DMS153 treated with DMSO at 0.1 percent for 48 hours (cell line): ENCODE measurements at regions not wholly inside any gene's neighbourhood (a gene's known extent, or its start where the extent isn't known, plus 50 kb on each side); places are given as distances from the start of the nearest gene placed in this dataset.
"Not testable (repeated sequence)": the region's sequence is repeated elsewhere in the genome, so short reads cannot be mapped to it uniquely, and the experiment has no call there.

Experiments
- DNase-seq: peaks from one replicate; lab custom pipeline; 2025; ENCODE audit not compliant: unreplicated experiment; lab: John Stamatoyannopoulos, UW

DNA sequence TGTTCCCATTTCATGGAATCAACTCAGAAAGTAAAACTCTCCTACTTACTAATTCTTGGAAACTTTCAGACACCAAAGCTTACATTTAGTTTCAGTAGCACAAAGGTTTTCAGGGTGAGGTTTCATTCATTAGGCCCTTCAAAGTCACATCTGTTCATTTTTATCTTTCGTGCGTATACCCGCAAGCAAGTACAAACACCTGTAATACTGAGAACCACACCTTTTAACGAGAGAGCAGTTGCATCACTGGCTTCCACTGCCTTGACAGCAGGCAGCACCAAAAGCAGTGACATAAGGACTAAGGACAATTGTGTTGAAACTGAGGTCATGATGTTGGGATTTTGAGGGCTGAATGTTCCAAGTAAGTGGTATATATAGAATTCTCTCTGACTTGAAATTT is 60.5 kb downstream of the GOLGA6L22 start:
- not testable (repeated sequence) for DNase-seq

DNA sequence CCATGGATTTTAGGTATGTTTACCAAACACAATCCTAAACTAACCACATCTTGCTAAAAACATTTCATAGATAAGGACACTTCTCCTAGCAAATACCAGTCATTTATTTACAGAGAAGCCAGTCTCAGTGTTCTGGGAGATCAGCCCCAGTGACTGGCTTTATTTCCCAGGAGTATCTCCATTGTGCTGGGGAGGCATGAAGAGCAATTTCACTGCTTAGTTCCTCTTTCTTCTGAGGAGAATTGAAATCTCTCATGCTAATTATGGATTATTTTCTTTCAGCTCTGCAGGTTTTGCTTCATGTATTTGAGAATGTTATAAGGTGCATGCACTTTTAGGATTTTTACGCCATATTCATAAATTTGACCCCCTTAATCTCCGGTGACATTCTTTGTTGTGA is 67.8 kb downstream of the GOLGA6L22 start:
- DNase-seq = not testable (repeated sequence)

DNA sequence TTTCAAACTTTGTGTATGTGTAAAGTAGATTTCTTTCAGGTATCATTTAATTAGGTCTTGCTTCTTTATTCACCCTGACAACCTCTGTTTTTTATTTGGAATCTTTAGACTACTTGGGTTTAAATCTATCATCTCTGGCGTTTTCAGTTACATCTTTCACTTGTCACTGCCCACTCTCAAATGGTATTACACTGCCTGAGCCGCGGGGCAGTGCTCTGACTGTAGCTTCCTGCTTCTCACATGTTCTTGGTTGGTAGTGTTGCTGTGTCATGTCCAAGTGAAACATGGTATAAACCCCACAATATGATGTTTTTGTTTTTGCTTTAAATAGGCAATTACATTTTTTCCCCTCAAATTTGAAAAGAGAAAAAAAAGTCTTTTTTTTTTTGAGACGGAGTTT is 68.3 kb downstream of the GOLGA6L22 start:
- not testable (repeated sequence) for DNase-seq

DNA sequence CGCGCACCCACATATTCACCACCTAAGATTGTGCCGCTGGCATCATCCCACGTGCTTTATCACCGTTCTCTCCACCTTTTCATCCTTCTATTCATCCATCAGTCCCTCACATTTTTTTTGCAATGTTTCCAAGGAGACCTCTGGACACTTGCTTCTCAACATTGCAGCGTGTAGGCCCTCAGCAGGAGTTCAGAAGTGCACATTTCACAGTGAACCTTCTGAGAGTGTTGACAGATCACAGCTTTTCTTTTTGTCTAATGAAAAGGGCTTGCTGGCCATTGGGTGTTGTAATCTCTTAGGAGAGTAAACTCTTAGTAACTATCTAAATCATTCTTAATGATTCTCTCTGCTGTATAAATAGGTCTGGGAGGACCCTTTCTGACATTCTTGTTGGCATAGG is 70.5 kb downstream of the GOLGA6L22 start:
- DNase-seq = not testable (repeated sequence)

GRCh38 chr15:22559701-22560100 is 101.0 kb downstream of the GOLGA6L22 start:
- not testable (repeated sequence) for DNase-seq

GRCh38 chr15:22561716-22562115 is 103.0 kb downstream of the GOLGA6L22 start:
- DNase-seq = not testable (repeated sequence)

DNA sequence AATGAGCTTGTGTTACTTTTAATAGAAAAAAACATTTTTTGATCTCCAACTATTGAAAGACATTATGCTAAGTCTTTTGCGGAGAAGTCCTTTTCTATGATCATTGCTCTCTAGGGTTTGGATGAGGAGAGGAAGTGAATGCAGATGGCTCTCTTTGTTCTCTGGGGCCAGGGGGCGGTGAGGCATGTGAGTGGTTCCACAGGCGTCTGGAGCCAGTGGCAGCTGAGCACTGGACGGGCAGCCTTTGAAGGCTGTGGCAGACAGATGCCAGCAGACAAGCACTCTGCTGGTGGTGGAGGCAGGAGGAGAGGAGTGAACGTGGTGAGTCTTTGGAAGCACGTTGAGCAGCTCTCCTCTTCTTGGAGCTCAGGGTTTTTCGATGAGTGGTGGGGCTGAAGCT is 107.8 kb downstream of the GOLGA6L22 start:
- not testable (repeated sequence) for DNase-seq

- not testable (repeated sequence) for DNase-seq
Observed at GRCh38 chr15:22569486-22569885, 110.8 kb downstream of the GOLGA6L22 start.

DNA sequence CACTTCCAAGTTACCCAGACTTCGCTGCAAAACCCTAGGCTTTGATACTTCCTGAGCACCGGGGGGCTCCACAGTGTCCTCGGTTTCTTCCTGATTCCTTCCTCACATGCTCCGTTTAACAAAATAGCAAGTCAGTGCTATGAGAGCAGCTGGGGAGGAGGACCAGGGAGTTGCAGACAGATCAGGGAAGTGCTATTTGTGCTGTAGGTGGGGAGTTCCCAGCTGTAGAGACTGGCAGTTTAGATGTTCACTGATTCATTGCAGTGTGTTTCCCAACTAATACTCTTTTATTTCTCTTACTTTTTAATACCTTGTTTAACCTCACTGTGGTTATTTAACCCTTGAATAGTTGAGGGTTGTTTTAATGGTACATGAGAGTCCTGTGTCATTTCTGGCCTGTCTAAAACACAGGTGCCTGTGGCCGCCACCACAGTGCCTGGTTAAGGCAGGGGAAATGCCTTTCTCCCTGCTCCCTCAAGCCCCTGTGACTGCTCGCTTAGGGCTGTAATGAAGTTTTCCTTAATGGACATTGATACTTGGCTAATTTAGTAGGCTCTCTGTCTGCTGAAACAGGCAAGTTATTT is 113.5 kb downstream of the GOLGA6L22 start:
- DNase-seq = not testable (repeated sequence)

DNA sequence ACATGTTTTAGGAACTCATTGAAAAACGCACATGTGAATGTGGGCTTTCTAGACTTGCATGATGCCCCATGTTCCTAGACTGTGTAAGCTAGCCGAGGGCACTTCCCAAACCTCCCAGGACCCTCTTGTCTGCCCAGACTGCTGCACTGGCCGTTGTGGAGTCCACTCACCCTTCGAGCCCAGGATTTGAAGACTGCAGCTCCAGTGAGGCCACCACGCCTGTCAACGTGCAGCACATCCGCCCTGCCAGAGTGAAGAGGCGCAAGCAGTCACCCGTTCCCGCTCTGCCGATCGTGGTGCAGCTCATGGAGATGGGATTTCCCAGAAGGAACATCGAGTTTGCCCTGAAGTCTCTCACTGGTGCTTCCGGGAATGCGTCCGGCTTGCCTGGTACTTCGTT is 114.1 kb downstream of the GOLGA6L22 start:
- DNase-seq = not testable (repeated sequence)

- not testable (repeated sequence) for DNase-seq
Observed at GRCh38 chr15:22577828-22578227, 119.1 kb downstream of the GOLGA6L22 start.

GRCh38 chr15:22579213-22579612 is 120.5 kb downstream of the GOLGA6L22 start:
- DNase-seq = not testable (repeated sequence)

DNA sequence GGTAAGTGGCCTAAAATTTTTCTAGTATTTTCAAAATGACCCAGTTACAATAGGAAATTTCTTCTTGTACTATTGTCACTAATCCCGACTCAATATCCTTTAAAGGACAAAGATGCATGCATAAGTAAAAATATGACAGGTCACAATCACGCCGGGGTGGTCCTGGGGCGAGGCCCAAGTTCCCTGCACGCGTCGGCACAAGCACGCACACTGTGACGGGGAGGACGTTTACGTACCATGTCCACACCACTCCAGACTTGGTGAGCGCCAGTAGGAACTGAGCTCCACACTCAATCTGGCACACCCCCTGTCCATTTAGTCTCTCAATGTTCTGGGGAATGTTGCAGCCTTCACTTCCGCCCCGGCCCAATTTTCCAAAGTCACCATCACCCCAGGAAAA is 128.7 kb downstream of the GOLGA6L22 start:
- DNase-seq = not testable (repeated sequence)

GRCh38 chr15:22598552-22598951 is 139.8 kb downstream of the GOLGA6L22 start:
- not testable (repeated sequence) for DNase-seq

GRCh38 chr15:22599526-22600320 is 141.0 kb downstream of the GOLGA6L22 start:
- not testable (repeated sequence) for DNase-seq

GRCh38 chr15:22616976-22617375 is 158.3 kb downstream of the GOLGA6L22 start:
- not testable (repeated sequence) for DNase-seq

DNA sequence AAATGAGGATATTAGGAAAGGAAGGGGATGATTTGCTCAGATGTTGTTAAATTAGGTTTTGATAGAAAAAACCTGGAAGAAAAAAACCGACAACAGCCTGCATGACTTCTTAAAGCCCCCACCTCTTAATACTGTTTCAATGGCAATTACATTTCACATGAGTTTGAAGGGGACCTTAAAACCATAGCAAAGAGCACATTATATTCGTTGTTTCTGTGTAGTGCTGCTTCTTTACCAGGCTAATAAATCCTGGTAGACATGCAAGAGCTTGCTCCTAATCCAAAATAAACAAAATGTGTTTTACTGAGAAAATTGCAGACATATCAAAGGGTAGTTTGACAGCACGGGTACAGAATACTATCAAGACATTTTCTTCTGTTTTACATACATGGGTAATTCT is 154.7 kb upstream of the NIPA1 start:
- DNase-seq = not testable (repeated sequence)

DNA sequence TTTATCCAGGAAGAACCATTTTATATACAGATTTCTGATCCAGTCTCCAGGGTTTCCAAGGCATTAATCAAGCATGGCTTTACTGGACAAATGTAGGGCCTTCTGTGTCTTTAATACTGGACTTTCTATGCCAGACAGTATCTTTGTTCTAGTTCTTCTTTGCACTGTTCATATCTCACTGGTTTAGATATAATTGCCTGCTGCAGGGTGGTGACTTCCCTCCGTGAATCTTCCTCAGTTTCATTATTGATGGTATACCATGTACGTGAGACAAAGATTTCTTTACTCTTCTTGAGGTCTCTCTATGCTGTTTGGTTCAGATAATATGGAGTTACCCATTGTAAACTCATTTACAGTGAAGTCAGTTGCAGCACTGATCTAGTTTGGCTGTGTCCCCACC is 146.5 kb upstream of the NIPA1 start:
- DNase-seq = not testable (repeated sequence)

DNA sequence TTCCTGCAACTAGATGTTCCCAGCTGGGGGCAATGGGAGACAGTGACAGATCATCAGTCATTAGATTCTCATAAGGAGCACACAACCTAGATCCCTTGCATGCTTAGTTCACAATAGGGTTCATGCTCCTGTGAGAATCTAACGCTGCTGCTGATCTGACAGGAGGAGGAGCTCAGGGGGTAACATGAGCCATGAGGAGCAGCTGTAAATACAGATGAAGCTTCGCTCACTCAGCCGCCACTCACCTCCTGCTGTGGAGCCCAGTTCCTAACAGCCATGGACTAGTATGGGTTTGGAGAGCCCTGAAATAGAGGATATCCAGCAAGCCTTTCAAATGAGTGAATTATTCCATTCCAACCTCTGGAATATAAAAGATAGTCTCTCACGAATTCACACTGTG is 137.0 kb upstream of the NIPA1 start:
- not testable (repeated sequence) for DNase-seq

GRCh38 chr15:22651179-22651578 is 135.3 kb upstream of the NIPA1 start:
- not testable (repeated sequence) for DNase-seq

DNA sequence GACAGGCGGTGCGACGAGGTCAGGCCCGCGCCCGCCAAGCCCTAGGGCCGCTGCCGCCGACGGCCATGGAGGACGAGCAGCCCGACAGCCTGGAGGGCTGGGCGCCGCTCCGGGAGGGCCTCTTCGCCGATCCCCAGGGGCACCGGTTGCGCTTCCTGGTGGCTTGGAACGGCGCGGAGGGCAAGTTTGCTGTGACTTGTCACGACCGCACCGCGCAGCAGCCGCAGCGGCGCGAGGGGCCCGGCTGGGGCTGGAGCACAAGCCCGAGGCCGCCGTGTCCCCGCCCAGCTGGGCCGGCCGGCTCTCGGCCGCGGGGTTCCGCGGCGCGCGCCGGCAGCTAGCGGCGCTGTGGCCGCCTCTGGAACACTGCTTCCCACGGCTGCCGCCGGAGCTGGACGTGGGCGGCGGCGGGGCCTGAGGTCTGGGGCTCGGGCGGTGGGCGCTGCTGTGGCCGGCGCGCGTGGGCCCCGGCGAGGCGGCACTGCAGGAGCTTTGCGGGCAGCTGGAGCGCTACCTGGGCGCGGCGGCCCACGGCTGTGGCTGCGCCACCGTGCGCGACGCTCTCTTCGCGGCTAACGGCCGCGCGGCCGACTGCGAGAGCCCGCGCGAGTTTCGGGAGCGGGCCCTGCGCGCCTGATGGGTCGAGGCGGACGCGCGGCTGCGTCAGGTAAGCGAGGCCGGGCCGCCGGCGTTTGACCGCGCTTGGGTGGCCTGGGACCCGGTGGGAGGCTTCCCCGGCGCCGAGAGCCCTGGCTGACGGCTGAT is 122.0 kb upstream of the NIPA1 start:
- not testable (repeated sequence) for DNase-seq
